ENCODE measurements at regions not wholly inside any gene's neighbourhood (a gene's known extent, or its start where the extent isn't known, plus 50 kb on each side); places are given as distances from the start of the nearest gene placed in this dataset.
A peak's percentile ranks its signal among the peaks of the same experiment; 100 is the strongest.

DNA sequence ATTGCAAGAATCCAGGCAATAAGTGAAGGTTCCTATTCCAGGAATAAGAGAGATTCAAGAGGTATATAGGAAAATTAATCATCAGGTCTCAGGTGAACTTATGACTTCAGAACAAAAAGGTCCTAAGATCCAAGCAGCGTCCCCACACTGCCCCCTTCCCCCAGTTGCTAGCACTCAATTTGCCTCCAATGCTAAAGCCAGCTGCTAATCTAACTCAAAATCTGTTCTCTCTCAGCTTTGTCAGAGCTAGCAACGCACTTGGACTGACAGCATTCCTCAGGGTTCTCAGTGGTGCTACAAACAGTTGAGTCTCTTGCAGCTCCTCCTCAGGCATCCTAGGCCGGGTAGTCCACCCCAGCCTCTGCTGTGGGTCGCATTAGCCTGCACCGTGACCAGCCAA lies 148.3 kb downstream of the RFX6 start:
- Mint-ChIP-seq H3K36me3 (ENCODE audit: insufficient read depth in 1 of 3, low read depth in 3 of 3) (no peaks in the 10 kb centered on the region), H3K9me3 (no peaks in the 10 kb centered on the region), H3K27ac (no peak overlapping the region), H3K4me3 (no peak overlapping the region), H3K4me1 (no peaks in the 10 kb centered on the region), H3K27me3 (ENCODE audit: low read depth) (no peaks in the 10 kb centered on the region)
- TF ChIP-seq, protein P1, sequence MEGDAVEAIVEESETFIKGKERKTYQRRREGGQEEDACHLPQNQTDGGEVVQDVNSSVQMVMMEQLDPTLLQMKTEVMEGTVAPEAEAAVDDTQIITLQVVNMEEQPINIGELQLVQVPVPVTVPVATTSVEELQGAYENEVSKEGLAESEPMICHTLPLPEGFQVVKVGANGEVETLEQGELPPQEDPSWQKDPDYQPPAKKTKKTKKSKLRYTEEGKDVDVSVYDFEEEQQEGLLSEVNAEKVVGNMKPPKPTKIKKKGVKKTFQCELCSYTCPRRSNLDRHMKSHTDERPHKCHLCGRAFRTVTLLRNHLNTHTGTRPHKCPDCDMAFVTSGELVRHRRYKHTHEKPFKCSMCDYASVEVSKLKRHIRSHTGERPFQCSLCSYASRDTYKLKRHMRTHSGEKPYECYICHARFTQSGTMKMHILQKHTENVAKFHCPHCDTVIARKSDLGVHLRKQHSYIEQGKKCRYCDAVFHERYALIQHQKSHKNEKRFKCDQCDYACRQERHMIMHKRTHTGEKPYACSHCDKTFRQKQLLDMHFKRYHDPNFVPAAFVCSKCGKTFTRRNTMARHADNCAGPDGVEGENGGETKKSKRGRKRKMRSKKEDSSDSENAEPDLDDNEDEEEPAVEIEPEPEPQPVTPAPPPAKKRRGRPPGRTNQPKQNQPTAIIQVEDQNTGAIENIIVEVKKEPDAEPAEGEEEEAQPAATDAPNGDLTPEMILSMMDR (conservative IDR thresholded peaks at IDR 0.05): peak; percentile 42; the same call in 2 of the 3 replicates
- WGBS (ENCODE audit: extremely low coverage, insufficient read length, low lambda C conversion rate): no CpG with 5 or more reads among the region's 5 CpGs
- no peak overlapping the region for H2AFZ ChIP-seq (ENCODE audit: low read length)
- H3K4ac ChIP-seq (ENCODE audit: low read depth, low read length): no peak overlapping the region
- no peak overlapping the region for H2BK20ac ChIP-seq (ENCODE audit: low read depth, low read length, poor library complexity, severe bottlenecking)
- no peak overlapping the region for H2BK15ac ChIP-seq (ENCODE audit: low read depth, low read length)
- H4K20me1 ChIP-seq (ENCODE audit: control insufficient read depth, insufficient read depth, insufficient read length): no peaks in the 10 kb centered on the region
- H3K79me1 ChIP-seq (ENCODE audit: insufficient read depth, low read depth, low read length, poor library complexity, severe bottlenecking): no peaks in the 10 kb centered on the region
- H3K27me3 ChIP-seq (ENCODE audit: insufficient read depth, low read length): no peaks in the 10 kb centered on the region
- H2BK120ac ChIP-seq (ENCODE audit: low read depth, low read length, poor library complexity, severe bottlenecking): no peak overlapping the region
- no peak overlapping the region for H4K5ac ChIP-seq (ENCODE audit: insufficient read length, low read depth, low read length)
- no peak overlapping the region for H3K14ac ChIP-seq (ENCODE audit: insufficient read depth, low read length)
- no peak overlapping the region for H3K56ac ChIP-seq (ENCODE audit: insufficient read length, low read depth, low read length)
- H4K91ac ChIP-seq (ENCODE audit: insufficient read length, low read depth, low read length): no peak overlapping the region
- no peaks in the 10 kb centered on the region for H3K9me3 ChIP-seq (ENCODE audit: control insufficient read depth, low read depth, low read length)
- H3K27ac ChIP-seq (ENCODE audit: insufficient read length, low read depth, low read length): no peak overlapping the region
- H2BK12ac ChIP-seq (ENCODE audit: insufficient read length, low read depth, low read length): no peak overlapping the region
- no peak overlapping the region for H2BK5ac ChIP-seq (ENCODE audit: insufficient read length, low read length)
- H3T11ph ChIP-seq (ENCODE audit: low read length): no peak overlapping the region
- no peak overlapping the region for H3K18ac ChIP-seq (ENCODE audit: insufficient read length, low read depth, low read length)
- no peak overlapping the region for H4K8ac ChIP-seq (replicated peaks; ENCODE audit: insufficient read length, low read depth, low read length)
- peak; percentile 27 for DNase-seq
- H3K79me2 ChIP-seq (ENCODE audit: insufficient read depth, low read length): no peaks in the 10 kb centered on the region
- no peaks in the 10 kb centered on the region for H3K23me2 ChIP-seq (ENCODE audit: insufficient read length, low read depth, low read length, poor library complexity, severe bottlenecking)
- H3K23ac ChIP-seq (ENCODE audit: insufficient read length, low read depth, low read length): no peak overlapping the region
- no peak overlapping the region for H3K9ac ChIP-seq (ENCODE audit: extremely low read depth, insufficient read length, low read length)
- H2AK5ac ChIP-seq (ENCODE audit: insufficient read length, low read length): no peak overlapping the region
- no peaks in the 10 kb centered on the region for H3K4me1 ChIP-seq (ENCODE audit: insufficient read depth, low read length)
- H3K4me2 ChIP-seq (ENCODE audit: insufficient read depth, insufficient read length, low read length): no peak overlapping the region
